ENCODE measurements at regions not wholly inside any gene's neighbourhood (a gene's known extent, or its start where the extent isn't known, plus 50 kb on each side); places are given as distances from the start of the nearest gene placed in this dataset.

DNA sequence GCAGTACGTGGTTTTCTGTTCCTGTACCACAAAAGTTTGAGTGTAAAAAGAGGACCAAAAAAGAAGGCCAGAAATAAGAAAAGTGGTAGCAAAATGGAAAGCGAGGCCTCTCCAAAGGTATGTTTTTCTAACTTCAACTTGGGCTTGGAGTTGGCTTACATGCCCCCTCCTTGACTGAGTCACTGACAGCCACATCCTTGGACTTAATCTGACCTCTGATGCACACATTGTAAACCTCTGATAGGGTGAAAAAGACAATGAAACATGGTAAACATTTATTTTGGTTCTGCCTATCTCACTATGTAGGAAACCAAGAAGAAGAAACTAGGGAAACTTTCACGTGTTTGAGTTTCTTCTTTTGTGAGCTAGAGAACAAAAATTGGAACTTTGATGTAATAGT lies 503.2 kb upstream of the ID4 start:
- no peak overlapping the region for H3K4me3 Mint-ChIP-seq
- no peaks in the 10 kb centered on the region for H3K4me1 Mint-ChIP-seq
- peaks cover 1% of the 10 kb centered on the region for H3K9me3 Mint-ChIP-seq

DNA sequence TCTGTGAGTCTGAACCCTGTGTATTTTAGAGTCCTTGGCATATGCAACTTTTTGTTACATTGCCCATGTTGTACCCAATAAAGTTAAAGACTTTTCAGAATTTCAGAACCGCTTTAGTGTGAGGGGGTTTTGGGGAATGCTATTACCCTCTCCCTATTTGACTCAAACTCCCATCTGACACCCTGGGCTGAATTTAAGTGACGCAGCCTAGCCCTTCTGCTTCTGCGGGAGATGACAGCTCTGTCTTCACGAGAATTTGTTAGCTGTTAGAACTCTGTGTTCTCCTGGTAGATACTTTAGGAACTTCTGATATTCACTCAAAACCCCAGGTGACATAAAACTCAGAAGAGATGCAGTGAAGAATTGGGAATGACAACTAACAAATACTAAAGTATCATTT lies 500.6 kb upstream of the ID4 start:
- no peak for DNase-seq
- Mint-ChIP-seq H3K4me1 (no peaks in the 10 kb centered on the region), H3K27ac (no peak overlapping the region), H3K36me3 (no peaks in the 10 kb centered on the region), H3K9me3 (no peaks in the 10 kb centered on the region), H3K27me3 (no peaks in the 10 kb centered on the region), H3K4me3 (no peak overlapping the region)

More for the DNA sequence above, 503.2 kb upstream of the ID4 start:
- Mint-ChIP-seq H3K27me3 (no peaks in the 10 kb centered on the region), H3K27ac (no peak overlapping the region), H3K36me3 (no peaks in the 10 kb centered on the region)
- DNase-seq = no peak

DNA sequence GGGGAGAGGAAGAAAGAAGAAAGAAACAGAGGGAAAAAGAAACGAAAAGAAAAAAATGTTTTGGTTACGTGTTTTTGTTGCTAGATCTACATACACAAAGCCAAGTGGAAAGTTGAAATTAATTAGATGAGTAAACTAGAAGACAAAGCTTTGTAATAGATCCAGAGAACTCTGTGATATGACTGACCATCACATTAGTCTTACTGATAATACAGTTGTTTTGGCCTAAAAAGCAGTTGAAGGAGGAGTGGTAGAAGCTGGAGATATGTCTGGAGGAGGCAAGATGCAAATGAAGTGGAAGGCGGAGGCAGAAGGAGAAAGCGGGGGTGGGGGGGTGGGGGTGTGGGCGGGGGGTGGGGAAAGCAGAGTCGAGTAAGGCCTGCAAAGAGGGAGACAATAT lies 500.1 kb upstream of the ID4 start:
- Mint-ChIP-seq H3K27ac (no peak overlapping the region), H3K36me3 (no peaks in the 10 kb centered on the region), H3K9me3 (no peaks in the 10 kb centered on the region), H3K27me3 (no peaks in the 10 kb centered on the region), H3K4me3 (no peak overlapping the region), H3K4me1 (no peaks in the 10 kb centered on the region)
- no peak for DNase-seq

DNA sequence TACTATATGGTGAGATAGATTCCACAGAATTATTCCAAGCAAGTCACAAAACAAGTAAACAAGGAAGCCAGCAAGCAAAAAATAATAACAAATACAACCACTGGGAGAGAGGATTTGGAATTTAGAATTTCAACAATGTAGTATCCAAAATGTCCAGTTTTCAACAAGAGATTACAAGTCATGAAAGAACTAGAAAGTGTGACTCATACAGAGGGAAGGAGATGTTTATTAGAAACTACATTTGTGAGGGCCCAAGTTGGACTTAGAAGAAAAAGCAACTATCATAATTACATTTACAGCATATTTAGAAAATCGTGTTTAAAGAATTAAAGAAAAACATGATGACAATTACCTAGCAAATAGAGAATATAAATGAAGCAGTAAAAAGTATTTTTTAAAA lies 494.6 kb upstream of the ID4 start:
- Mint-ChIP-seq H3K4me1 (no peaks in the 10 kb centered on the region), H3K27me3 (no peaks in the 10 kb centered on the region), H3K4me3 (no peak overlapping the region), H3K9me3 (peaks cover 6% of the 10 kb centered on the region), H3K36me3 (no peaks in the 10 kb centered on the region), H3K27ac (no peak overlapping the region)
- no peak for DNase-seq

DNA sequence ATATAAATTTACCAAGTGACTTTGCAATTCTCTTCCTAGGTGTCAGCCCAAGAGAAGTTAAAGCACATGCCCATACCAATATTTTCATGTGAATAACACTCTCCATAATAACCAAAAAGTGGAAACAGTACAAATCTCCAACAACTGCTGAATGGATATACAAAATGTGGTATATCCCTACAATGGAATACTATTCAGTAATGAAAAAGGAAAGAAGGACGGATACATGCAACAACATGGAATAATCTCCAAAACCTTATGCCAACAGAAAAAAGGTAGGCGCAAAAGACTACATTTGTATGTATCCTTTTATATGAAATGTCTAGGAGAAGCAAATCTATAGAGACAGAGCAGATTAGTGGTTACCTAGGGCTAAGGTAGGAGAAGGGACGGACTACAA lies 487.7 kb upstream of the ID4 start:
- Mint-ChIP-seq H3K27me3 (no peaks in the 10 kb centered on the region), H3K4me3 (no peak overlapping the region), H3K9me3 (peaks cover 12% of the 10 kb centered on the region), H3K27ac (no peak overlapping the region), H3K4me1 (no peaks in the 10 kb centered on the region), H3K36me3 (no peaks in the 10 kb centered on the region)
- DNase-seq = no peak

DNA sequence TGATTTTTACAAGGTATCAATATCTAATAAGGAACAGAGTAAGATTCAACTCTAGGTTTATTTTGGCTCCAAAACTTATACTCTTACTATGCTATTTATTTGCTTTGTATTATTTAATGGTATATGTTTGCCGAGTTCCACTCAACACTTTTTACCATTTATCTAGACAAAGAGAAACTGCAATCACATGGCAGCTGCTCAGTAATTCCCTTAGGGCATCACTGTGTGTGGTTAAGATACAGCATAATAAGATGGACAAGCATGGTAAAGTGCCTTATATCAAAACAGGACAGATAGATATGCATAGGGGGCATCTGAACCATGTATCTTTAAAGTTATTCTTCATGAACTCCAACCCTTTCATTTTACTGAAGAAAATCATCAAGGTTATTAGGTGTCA lies 483.0 kb upstream of the ID4 start:
- H3K36me3 Mint-ChIP-seq = no peaks in the 10 kb centered on the region
- H3K4me1 Mint-ChIP-seq = no peaks in the 10 kb centered on the region
- no peak for DNase-seq
- H3K9me3 Mint-ChIP-seq = peaks cover 7% of the 10 kb centered on the region
- no peak overlapping the region for H3K4me3 Mint-ChIP-seq
- H3K27ac Mint-ChIP-seq = no peak overlapping the region
- H3K27me3 Mint-ChIP-seq = no peaks in the 10 kb centered on the region

DNA sequence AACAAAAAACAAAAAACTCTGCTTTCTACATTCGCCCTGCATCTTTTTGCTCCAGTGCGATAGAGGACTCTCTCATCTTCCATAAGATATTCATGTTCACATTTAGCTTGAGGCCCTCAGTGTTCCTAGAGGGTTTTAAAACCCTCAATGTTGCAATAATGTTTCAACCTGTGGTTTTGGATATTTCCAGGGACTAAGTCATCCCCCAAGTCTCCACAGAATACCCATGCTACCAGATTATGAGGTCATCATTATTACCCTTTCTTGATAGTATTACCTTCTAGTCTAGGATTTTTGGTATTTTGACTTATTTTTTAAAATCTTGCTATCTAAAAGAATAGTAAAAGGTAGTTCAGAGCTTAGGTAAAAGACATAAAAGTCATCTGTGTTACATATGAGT lies 480.5 kb upstream of the ID4 start:
- Mint-ChIP-seq H3K27ac (no peak overlapping the region), H3K4me1 (no peaks in the 10 kb centered on the region)

DNA sequence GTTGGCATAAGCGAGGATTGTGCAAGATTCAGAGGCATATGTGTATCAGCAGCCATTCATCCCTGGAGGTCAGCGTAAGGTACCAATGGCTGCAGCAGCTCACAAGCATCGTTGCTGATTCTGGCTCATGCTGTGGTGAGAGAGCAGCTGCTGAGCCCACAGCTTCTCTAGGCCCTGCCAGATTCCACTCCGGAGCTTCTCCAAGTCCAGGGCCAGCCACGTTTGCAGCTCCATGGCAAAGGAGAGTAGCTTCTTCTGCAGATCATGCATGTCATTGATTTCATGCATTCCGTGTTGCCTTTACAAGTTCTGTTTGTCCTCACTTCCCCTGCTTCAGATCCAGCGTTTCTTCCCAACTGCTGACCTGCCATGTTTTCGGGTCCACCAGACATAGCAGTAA lies 474.8 kb upstream of the ID4 start:
- Mint-ChIP-seq H3K27ac (no peak overlapping the region), H3K4me3 (no peak overlapping the region), H3K27me3 (no peaks in the 10 kb centered on the region), H3K4me1 (no peaks in the 10 kb centered on the region), H3K36me3 (no peaks in the 10 kb centered on the region), H3K9me3 (no peaks in the 10 kb centered on the region)
- no peak for DNase-seq

More for the DNA sequence above, 480.5 kb upstream of the ID4 start:
- Mint-ChIP-seq H3K4me3 (no peak overlapping the region), H3K9me3 (no peaks in the 10 kb centered on the region), H3K36me3 (no peaks in the 10 kb centered on the region), H3K27me3 (no peaks in the 10 kb centered on the region)
- DNase-seq = no peak

DNA sequence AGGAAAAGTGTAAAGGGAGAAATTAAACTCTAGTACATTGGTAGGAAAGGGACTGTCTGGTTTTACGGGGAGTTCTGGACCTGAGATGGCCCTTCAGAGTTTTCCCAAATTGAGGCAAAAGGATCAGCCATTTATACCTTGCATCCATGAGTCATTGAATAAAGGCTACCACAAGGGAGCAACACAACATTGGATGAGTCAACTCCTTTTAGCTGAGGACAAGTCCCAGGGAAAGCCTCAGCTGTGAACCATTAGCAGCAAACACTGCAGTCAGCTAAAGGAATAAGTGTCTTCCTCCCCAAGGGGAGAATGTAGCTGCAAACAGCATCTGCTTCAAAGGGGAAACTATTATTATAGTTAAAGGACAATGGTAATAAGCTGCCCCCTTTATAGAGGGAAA lies 468.7 kb upstream of the ID4 start:
- no peaks in the 10 kb centered on the region for H3K9me3 Mint-ChIP-seq
- H3K4me1 Mint-ChIP-seq = no peaks in the 10 kb centered on the region
- no peak for DNase-seq
- no peak overlapping the region for H3K4me3 Mint-ChIP-seq
- H3K27ac Mint-ChIP-seq = no peak overlapping the region
- no peaks in the 10 kb centered on the region for H3K27me3 Mint-ChIP-seq
- H3K36me3 Mint-ChIP-seq = no peaks in the 10 kb centered on the region

DNA sequence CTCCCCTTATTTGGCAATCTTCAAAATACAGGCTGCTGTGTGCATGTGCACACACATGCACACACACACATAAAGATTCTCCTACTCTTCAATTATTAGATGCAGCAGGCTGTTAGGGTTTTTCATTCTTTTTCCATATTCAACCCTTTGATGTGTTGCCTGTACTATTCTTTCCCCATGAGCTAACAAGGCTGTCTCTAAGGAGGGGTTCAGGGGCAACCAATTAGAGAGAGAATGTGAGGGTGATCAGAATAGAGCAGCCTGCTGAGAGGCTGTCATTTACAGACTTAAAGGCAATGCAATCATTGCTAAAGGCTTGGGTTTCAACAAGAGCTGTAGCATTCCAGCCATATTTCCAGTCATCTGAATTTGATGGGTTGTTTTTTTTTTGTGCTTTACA lies 467.4 kb upstream of the ID4 start:
- Mint-ChIP-seq H3K9me3 (no peaks in the 10 kb centered on the region), H3K27me3 (no peaks in the 10 kb centered on the region), H3K27ac (no peak overlapping the region), H3K4me3 (no peak overlapping the region), H3K36me3 (no peaks in the 10 kb centered on the region), H3K4me1 (no peaks in the 10 kb centered on the region)
- no peak for DNase-seq

DNA sequence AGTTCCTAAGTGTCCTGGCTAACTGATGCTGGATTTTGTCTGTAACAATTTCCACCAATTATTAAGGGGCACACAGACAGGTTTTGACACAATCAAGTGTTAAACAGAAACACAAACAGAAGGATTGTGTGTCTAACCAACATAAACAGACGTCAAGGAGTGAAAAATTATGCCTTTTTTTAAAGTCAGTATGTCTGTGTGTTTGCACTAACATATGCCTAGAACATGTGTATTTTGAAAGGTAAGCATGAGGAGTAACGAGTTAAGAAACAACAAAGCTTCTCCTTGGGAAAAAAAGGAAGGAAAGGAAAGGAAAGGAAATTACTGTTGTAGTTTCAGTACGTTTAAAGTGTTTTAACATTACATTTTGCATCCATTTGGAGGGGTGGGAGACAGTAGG lies 466.3 kb upstream of the ID4 start:
- H3K4me1 Mint-ChIP-seq = no peaks in the 10 kb centered on the region
- no peak overlapping the region for H3K27ac Mint-ChIP-seq
- no peaks in the 10 kb centered on the region for H3K27me3 Mint-ChIP-seq
- no peaks in the 10 kb centered on the region for H3K36me3 Mint-ChIP-seq
- no peaks in the 10 kb centered on the region for H3K9me3 Mint-ChIP-seq
- H3K4me3 Mint-ChIP-seq = no peak overlapping the region
- no peak for DNase-seq

DNA sequence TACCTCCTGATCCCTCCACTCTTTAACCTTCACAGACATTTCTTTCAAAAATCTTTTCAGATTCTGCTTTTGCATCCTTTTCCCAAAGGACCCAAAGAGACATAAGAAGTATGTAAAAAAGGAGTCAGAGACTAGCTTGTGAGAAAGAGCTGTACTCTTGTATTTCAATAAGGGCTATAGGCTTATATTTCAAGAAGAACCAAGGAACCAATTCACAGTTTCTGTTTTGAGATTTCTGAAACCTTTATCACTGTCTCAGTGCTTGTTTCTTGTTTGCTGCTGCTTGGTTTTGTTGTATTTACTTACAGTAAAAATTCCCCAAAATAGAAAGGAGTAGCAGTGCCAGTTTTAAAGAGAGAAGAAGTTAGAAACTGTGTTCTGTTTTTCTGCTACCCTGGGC lies 461.6 kb upstream of the ID4 start:
- Mint-ChIP-seq H3K9me3 (no peaks in the 10 kb centered on the region), H3K27ac (no peak overlapping the region), H3K4me3 (no peak overlapping the region), H3K27me3 (no peaks in the 10 kb centered on the region), H3K4me1 (no peaks in the 10 kb centered on the region), H3K36me3 (no peaks in the 10 kb centered on the region)
- no peak for DNase-seq

DNA sequence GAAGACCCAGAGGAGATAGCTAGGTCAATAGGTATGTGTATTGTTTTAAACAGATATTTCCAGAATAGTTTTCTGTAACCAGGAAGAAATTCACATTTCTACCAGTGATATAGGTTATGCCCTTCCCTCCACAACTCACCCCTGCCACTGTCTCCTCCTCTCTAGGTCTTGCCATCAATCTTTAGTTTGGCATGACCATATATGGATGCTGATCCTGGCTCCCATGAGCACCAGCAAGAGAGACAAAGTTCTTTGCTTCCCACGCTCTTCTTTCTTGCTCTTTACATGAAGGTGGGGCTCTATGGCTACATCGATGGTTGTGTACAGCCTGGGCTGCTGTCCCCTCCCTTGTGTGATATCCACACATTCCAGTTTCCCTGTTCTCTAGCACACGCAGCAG lies 459.4 kb upstream of the ID4 start:
- no peak overlapping the region for H3K27ac Mint-ChIP-seq
- H3K4me1 Mint-ChIP-seq = no peaks in the 10 kb centered on the region
- H3K9me3 Mint-ChIP-seq = no peaks in the 10 kb centered on the region
- H3K27me3 Mint-ChIP-seq = no peaks in the 10 kb centered on the region
- no peak for DNase-seq
- H3K36me3 Mint-ChIP-seq = no peaks in the 10 kb centered on the region
- H3K4me3 Mint-ChIP-seq = no peak overlapping the region

DNA sequence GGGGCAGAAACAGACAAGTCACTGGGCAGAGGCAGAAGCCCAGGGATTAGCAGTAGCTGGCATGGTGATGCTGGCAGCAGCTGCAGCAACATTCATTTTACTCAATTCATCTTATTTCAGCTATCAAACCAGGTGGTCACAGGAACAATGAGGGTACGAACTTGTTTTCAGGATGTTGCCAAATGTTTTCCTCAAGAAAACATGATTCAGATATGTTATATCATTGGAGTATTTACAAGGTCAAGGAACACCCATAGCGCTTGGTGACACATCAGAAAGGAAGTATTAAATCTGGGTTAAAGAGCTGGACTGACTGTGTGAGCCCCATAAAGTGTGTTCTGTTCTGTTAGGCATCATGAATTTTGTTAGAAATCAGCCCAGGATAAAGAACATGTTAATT lies 456.9 kb upstream of the ID4 start:
- H3K27me3 Mint-ChIP-seq = no peaks in the 10 kb centered on the region
- no peaks in the 10 kb centered on the region for H3K36me3 Mint-ChIP-seq
- peaks cover 4% of the 10 kb centered on the region for H3K9me3 Mint-ChIP-seq
- H3K4me3 Mint-ChIP-seq = no peak overlapping the region
- no peaks in the 10 kb centered on the region for H3K4me1 Mint-ChIP-seq
- DNase-seq = no peak
- H3K27ac Mint-ChIP-seq = no peak overlapping the region

DNA sequence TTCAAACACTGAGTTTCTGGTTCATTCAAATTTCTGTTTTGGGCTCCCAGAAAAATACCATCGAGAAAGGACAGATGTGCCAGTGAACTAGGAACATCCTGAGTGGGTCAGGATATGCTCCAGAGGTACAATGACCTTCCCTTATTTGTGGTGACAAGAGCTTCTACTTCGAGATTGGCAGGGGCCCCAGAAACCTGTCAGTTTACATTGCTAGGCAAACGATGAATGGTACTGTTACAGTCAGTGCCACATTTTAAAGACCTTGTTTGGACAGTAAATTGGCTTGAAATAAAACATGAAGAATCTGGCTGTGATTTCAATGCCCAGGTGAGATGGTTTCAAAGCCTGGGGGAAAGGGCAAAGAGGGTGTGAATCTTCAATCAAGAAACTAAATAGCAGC lies 454.5 kb upstream of the ID4 start:
- Mint-ChIP-seq H3K27ac (no peak overlapping the region), H3K36me3 (no peaks in the 10 kb centered on the region), H3K27me3 (no peaks in the 10 kb centered on the region), H3K9me3 (peaks cover 4% of the 10 kb centered on the region), H3K4me1 (no peaks in the 10 kb centered on the region), H3K4me3 (no peak overlapping the region)
- no peak for DNase-seq

DNA sequence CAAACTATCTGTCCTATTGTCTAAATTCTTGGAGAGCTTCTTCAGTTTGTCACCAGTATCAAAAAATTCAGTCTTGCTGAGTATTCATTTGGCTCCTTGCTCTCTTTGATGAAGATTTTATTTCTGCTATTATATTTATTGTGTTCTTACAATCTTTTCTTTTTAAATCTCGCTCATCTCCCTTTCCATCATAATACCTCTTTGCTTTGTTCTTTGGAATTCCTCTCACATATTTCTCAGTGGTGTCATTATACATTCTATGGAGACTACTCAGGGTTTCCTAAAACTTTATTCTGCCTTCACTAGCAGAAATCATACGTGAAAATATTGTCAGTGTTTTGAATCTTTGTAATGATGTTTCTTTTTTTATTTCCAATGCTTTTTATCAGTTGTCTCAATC lies 445.2 kb upstream of the ID4 start:
- Mint-ChIP-seq H3K4me3 (no peak overlapping the region), H3K36me3 (no peaks in the 10 kb centered on the region)

DNA sequence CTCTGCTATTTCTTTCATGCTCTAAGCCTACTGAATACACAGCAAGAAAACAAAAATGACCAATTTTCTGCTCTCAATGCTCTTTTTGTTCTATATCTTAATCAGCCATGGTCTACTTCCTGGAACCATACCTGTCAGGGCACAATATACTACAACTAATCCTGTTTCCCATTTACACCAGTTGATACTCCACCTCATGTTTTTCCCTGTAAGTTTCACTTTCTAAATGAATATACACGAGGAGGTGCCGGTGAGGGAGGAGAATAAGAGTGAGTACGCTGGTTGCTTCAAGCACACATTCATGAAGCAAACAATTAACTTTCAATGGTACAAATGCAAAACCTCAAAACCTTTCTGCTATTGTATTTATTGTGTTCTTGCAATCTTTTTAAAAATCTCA lies 443.1 kb upstream of the ID4 start:
- no peak overlapping the region for H3K27ac Mint-ChIP-seq
- no peak overlapping the region for H3K4me3 Mint-ChIP-seq
- no peak for DNase-seq
- no peaks in the 10 kb centered on the region for H3K4me1 Mint-ChIP-seq
- H3K36me3 Mint-ChIP-seq = no peaks in the 10 kb centered on the region
- H3K9me3 Mint-ChIP-seq = peaks cover 7% of the 10 kb centered on the region
- H3K27me3 Mint-ChIP-seq = no peaks in the 10 kb centered on the region

More for the DNA sequence above, 445.2 kb upstream of the ID4 start:
- H3K27me3 Mint-ChIP-seq = no peaks in the 10 kb centered on the region
- no peak overlapping the region for H3K27ac Mint-ChIP-seq
- no peak for DNase-seq
- H3K4me1 Mint-ChIP-seq = no peaks in the 10 kb centered on the region
- peaks cover 5% of the 10 kb centered on the region for H3K9me3 Mint-ChIP-seq
